ENCODE measurements at regions not wholly inside any gene's neighbourhood (a gene's known extent, or its start where the extent isn't known, plus 50 kb on each side); places are given as distances from the start of the nearest gene placed in this dataset.
A peak's percentile ranks its signal among the peaks of the same experiment; 100 is the strongest.
"Not testable (repeated sequence)": the region's sequence is repeated elsewhere in the genome, so short reads cannot be mapped to it uniquely, and the experiment has no call there.

GRCh38 chr4:123597586-123597985 lies 201.0 kb downstream of the SPRY1 start:
- Mint-ChIP-seq H3K9me3 (no peaks in the 10 kb centered on the region), H3K4me3 (no peak overlapping the region), H3K27ac (peak overlapping the region in 1 of 6 donors; percentile 43), H3K27me3 (ENCODE audit: low read depth in 3 of 3) (peaks cover 2 to 7% (median 2%) of the 10 kb centered on the region in 3 donors), H3K36me3 (peaks cover 0 to 4% (median 0%) of the 10 kb centered on the region in 3 donors), H3K4me1 (peaks cover 31 to 58% of the 10 kb centered on the region in 2 donors)
- no peak for DNase-seq

- Mint-ChIP-seq H3K27ac (peak overlapping the region in 4 of 6 donors; percentile 33 to 87 (median 52)), H3K4me1 (peaks cover 35 to 58% of the 10 kb centered on the region in 2 donors), H3K36me3 (peaks cover 0 to 4% (median 0%) of the 10 kb centered on the region in 3 donors), H3K9me3 (no peaks in the 10 kb centered on the region), H3K4me3 (no peak overlapping the region), H3K27me3 (ENCODE audit: low read depth in 3 of 3) (peaks cover 2 to 8% (median 2%) of the 10 kb centered on the region in 3 donors)
- DNase-seq = no peak
Observed at GRCh38 chr4:123598331-123598730, 201.7 kb downstream of the SPRY1 start.

GRCh38 chr4:123599061-123599919 lies 202.7 kb downstream of the SPRY1 start:
- Mint-ChIP-seq H3K36me3 (peaks cover 0 to 4% (median 0%) of the 10 kb centered on the region in 3 donors), H3K27ac (peak overlapping the region; percentile 87 to 94 (median 92)), H3K4me3 (peak overlapping the region; percentile 4 to 80 (median 44)), H3K9me3 (no peaks in the 10 kb centered on the region), H3K27me3 (ENCODE audit: low read depth in 3 of 3) (peaks cover 2 to 8% (median 6%) of the 10 kb centered on the region in 3 donors), H3K4me1 (peaks cover 33 to 60% of the 10 kb centered on the region in 2 donors)
- no peak for DNase-seq

- DNase-seq = peak; percentile 76 to 84 (median 80)
- Mint-ChIP-seq H3K4me1 (peaks cover 33 to 63% of the 10 kb centered on the region in 2 donors), H3K36me3 (peaks cover 0 to 4% (median 0%) of the 10 kb centered on the region in 3 donors), H3K4me3 (peak overlapping the region; percentile 44 to 80 (median 71)), H3K27me3 (ENCODE audit: low read depth in 3 of 3) (peaks cover 2 to 8% (median 6%) of the 10 kb centered on the region in 3 donors), H3K9me3 (no peaks in the 10 kb centered on the region), H3K27ac (peak overlapping the region; percentile 87 to 94 (median 92))
Observed at GRCh38 chr4:123599920-123600810, 203.6 kb downstream of the SPRY1 start.

- Mint-ChIP-seq H3K4me1 (peaks cover 39 to 70% of the 10 kb centered on the region in 2 donors), H3K4me3 (peak overlapping the region in 3 of 5 donors; percentile 44 to 76 (median 66)), H3K36me3 (peaks cover 0 to 4% (median 0%) of the 10 kb centered on the region in 3 donors), H3K27ac (peak overlapping the region; percentile 7 to 92 (median 82)), H3K9me3 (no peaks in the 10 kb centered on the region), H3K27me3 (ENCODE audit: low read depth in 3 of 3) (peaks cover 2 to 8% (median 6%) of the 10 kb centered on the region in 3 donors)
- no peak for DNase-seq
Observed at GRCh38 chr4:123600987-123601904, 204.7 kb downstream of the SPRY1 start.

GRCh38 chr4:123602007-123602406 lies 205.4 kb downstream of the SPRY1 start:
- Mint-ChIP-seq H3K9me3 (no peaks in the 10 kb centered on the region), H3K4me3 (no peak overlapping the region)

GRCh38 chr4:123603165-123603564 lies 206.6 kb downstream of the SPRY1 start:
- H3K27me3 Mint-ChIP-seq (ENCODE audit: low read depth in 3 of 3) = peaks cover 2 to 8% (median 6%) of the 10 kb centered on the region in 3 donors
- H3K9me3 Mint-ChIP-seq = no peaks in the 10 kb centered on the region
- no peak overlapping the region for H3K4me3 Mint-ChIP-seq
- DNase-seq = no peak
- peak overlapping the region in 3 of 6 donors; percentile 16 to 87 (median 20) for H3K27ac Mint-ChIP-seq
- H3K4me1 Mint-ChIP-seq = peaks cover 57 to 88% of the 10 kb centered on the region in 2 donors
- no peaks in the 10 kb centered on the region for H3K36me3 Mint-ChIP-seq

More at GRCh38 chr4:123602007-123602406, 205.4 kb downstream of the SPRY1 start:
- Mint-ChIP-seq H3K27ac (peak overlapping the region in 4 of 6 donors; percentile 43 to 87 (median 70)), H3K36me3 (peaks cover 0 to 4% (median 0%) of the 10 kb centered on the region in 3 donors), H3K4me1 (peaks cover 46 to 78% of the 10 kb centered on the region in 2 donors), H3K27me3 (ENCODE audit: low read depth in 3 of 3) (peaks cover 2 to 8% (median 6%) of the 10 kb centered on the region in 3 donors)
- DNase-seq = no peak

GRCh38 chr4:123605797-123606196 lies 209.2 kb downstream of the SPRY1 start:
- H3K27ac Mint-ChIP-seq = peak overlapping the region in 4 of 6 donors; percentile 36 to 90 (median 68)
- not testable (repeated sequence) for H3K36me3 Mint-ChIP-seq; H3K27me3 Mint-ChIP-seq (ENCODE audit: low read depth in 3 of 3); DNase-seq; H3K9me3 Mint-ChIP-seq
- peak overlapping the region in 1 of 5 donors; percentile 68 for H3K4me3 Mint-ChIP-seq
- H3K4me1 Mint-ChIP-seq = peaks cover 35 to 66% of the 10 kb centered on the region in 2 donors

- Mint-ChIP-seq H3K36me3 (no peaks in the 10 kb centered on the region), H3K27ac (peak overlapping the region; percentile 43 to 90 (median 71)), H3K4me3 (peak overlapping the region; percentile 61 to 78 (median 70)), H3K27me3 (ENCODE audit: low read depth in 3 of 3) (peaks cover 2 to 3% (median 3%) of the 10 kb centered on the region in 3 donors), H3K4me1 (peaks cover 29 to 60% of the 10 kb centered on the region in 2 donors), H3K9me3 (no peaks in the 10 kb centered on the region)
- DNase-seq = no peak
Observed at GRCh38 chr4:123606336-123606735, 209.7 kb downstream of the SPRY1 start.

GRCh38 chr4:123606946-123607542 lies 210.4 kb downstream of the SPRY1 start:
- DNase-seq = peak; percentile 54 to 63 (median 54)
- H3K4me3 Mint-ChIP-seq = peak overlapping the region; percentile 61 to 78 (median 68)
- H3K27me3 Mint-ChIP-seq (ENCODE audit: low read depth in 3 of 3) = peaks cover 2 to 3% (median 3%) of the 10 kb centered on the region in 3 donors
- H3K9me3 Mint-ChIP-seq = no peaks in the 10 kb centered on the region
- H3K36me3 Mint-ChIP-seq = no peaks in the 10 kb centered on the region
- peak overlapping the region; percentile 43 to 84 (median 66) for H3K27ac Mint-ChIP-seq
- peaks cover 28 to 53% of the 10 kb centered on the region in 2 donors for H3K4me1 Mint-ChIP-seq

- DNase-seq = no peak
- Mint-ChIP-seq H3K4me1 (peaks cover 24 to 31% of the 10 kb centered on the region in 2 donors), H3K36me3 (peaks cover 0 to 6% (median 0%) of the 10 kb centered on the region in 3 donors), H3K27ac (no peak overlapping the region), H3K27me3 (ENCODE audit: low read depth in 3 of 3) (peaks cover 0 to 2% (median 0%) of the 10 kb centered on the region in 3 donors), H3K9me3 (no peaks in the 10 kb centered on the region), H3K4me3 (no peak overlapping the region)
Observed at GRCh38 chr4:123609829-123610228, 213.2 kb downstream of the SPRY1 start.

Data from immature natural killer cell (primary cell).